ENCODE measurements at regions not wholly inside any gene's neighbourhood (a gene's known extent, or its start where the extent isn't known, plus 50 kb on each side); places are given as distances from the start of the nearest gene placed in this dataset.

DNA sequence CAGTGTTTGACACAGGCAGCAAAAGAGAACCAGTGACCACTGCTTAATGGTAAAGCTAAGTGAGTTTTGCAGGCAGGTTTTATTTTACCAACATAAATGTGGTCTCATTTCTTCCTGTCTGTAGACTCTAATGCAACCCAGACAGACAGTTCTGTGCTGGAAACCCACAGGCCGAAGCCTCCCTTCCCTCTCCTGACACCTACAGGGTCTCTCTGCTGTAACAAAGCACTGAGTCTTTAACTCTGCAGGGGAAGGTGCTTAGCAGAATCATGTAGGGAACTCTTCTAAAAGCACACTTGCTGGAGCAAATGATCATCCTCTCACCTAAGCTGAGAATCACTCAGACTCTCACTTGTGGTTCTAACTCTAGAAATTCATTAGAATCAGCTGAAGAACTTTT is 200.3 kb downstream of the KBTBD8 start:
- H4K8ac ChIP-seq (ENCODE audit: extremely low read depth, insufficient read depth, low read length): no peak overlapping the region
- H3K4me1 ChIP-seq (replicated peaks in 1 of 4; ENCODE audit: control insufficient read depth in 3 of 4, insufficient read depth in 4 of 4, low read length in 3 of 4): peaks cover 0 to 3% (median 2%) of the 10 kb centered on the region in 4 experiments; a peak in 2 of 7 replicates
- no peaks in the 10 kb centered on the region for H3K9me3 ChIP-seq (ENCODE audit: insufficient read depth in 2 of 2, low read depth in 1 of 2, low read length in 1 of 2)
- H2BK15ac ChIP-seq (ENCODE audit: low read length): no peak overlapping the region
- H2AK5ac ChIP-seq (ENCODE audit: low read depth, low read length): no peak overlapping the region
- FAIRE-seq (no peak), DNase-seq (ENCODE audit: low read depth in 1 of 2, low spot score in 2 of 2) (no peak)
- 81% methylated on average over 1 of the region's 1 CpG; no CpG with 5 or more reads in 1 of the 2 experiments for WGBS, 2 experiments (ENCODE audit: extremely low coverage in 1 of 2, insufficient coverage in 1 of 2, insufficient read length in 1 of 2, insufficient replicate concordance in 2 of 2, low coverage in 1 of 2, low lambda C conversion rate in 2 of 2, missing lambda C conversion rate in 1 of 2)
- H4K5ac ChIP-seq (ENCODE audit: insufficient read length, low read depth, low read length): no peak overlapping the region
- H2BK120ac ChIP-seq (replicated peaks; ENCODE audit: low read depth, low read length): no peak overlapping the region
- H3K23me2 ChIP-seq (ENCODE audit: low read depth, low read length): no peaks in the 10 kb centered on the region
- H3K79me1 ChIP-seq (ENCODE audit: low read depth, low read length): no peaks in the 10 kb centered on the region
- H3K56ac ChIP-seq (replicated peaks; ENCODE audit: insufficient read length, low read depth, low read length): no peak overlapping the region
- no peaks in the 10 kb centered on the region for H4K20me1 ChIP-seq (replicated peaks in 1 of 2; ENCODE audit: control insufficient read depth in 1 of 2, insufficient read depth in 2 of 2, low read length in 2 of 2)
- H3K18ac ChIP-seq (ENCODE audit: extremely low read depth, low read length): no peak overlapping the region
- H2AFZ ChIP-seq (ENCODE audit: low read length): no peak overlapping the region
- H3K4me3 ChIP-seq (ENCODE audit: extremely low read depth in 1 of 4, insufficient read depth in 2 of 4, low read depth in 3 of 4, low read length in 4 of 4): no peak overlapping the region
- H2BK12ac ChIP-seq (ENCODE audit: low read depth, low read length): no peak overlapping the region
- TF ChIP-seq POLR2AphosphoS5 (IDR thresholded peaks at IDR 0.05; ENCODE audit: low read depth, low read length): peak; percentile 41; the same call in 1 of the 2 replicates
- 0 out of 4 replicates have a peak, but pooled peaks of 1 of the 2 experiments have one; percentile 6 for TF ChIP-seq RAD21 (IDR thresholded peaks at IDR 0.05 in 1 of 2, conservative IDR thresholded peaks at IDR 0.05 in 1 of 2; ENCODE audit: low read depth in 2 of 2, low read length in 2 of 2)
- TF ChIP-seq, protein P1, sequence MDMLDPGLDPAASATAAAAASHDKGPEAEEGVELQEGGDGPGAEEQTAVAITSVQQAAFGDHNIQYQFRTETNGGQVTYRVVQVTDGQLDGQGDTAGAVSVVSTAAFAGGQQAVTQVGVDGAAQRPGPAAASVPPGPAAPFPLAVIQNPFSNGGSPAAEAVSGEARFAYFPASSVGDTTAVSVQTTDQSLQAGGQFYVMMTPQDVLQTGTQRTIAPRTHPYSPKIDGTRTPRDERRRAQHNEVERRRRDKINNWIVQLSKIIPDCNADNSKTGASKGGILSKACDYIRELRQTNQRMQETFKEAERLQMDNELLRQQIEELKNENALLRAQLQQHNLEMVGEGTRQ (IDR thresholded peaks at IDR 0.05; ENCODE audit: low read length): no peak
- H3K23ac ChIP-seq (ENCODE audit: insufficient read length): no peak overlapping the region
- no peak overlapping the region for H3K27ac ChIP-seq (ENCODE audit: low read depth, low read length)
- H3K4ac ChIP-seq (replicated peaks; ENCODE audit: insufficient read length, low read depth, low read length): no peak overlapping the region
- H3K79me2 ChIP-seq (ENCODE audit: control insufficient read depth in 1 of 2, insufficient read depth in 2 of 2, low read length in 2 of 2): no peaks in the 10 kb centered on the region
- H3K27me3 ChIP-seq (replicated peaks in 1 of 4; ENCODE audit: control insufficient read depth in 3 of 4, extremely low read depth in 1 of 4, insufficient read depth in 3 of 4, low read length in 3 of 4): no peaks in the 10 kb centered on the region; a peak in 1 of 7 replicates
- no peak overlapping the region for H4K91ac ChIP-seq (replicated peaks; ENCODE audit: insufficient read length, low read length)
- H3K4me2 ChIP-seq (ENCODE audit: insufficient read depth in 1 of 2, low read depth in 2 of 2, low read length in 2 of 2): 0 out of 4 replicates have a peak overlapping the region, but pooled peaks have one; percentile 8 to 24
- H3K9ac ChIP-seq (replicated peaks in 1 of 4; ENCODE audit: extremely low read depth in 1 of 4, low read depth in 3 of 4, low read length in 3 of 4): no peak overlapping the region
- no peak overlapping the region for H2BK20ac ChIP-seq (ENCODE audit: low read length)
- CTCF ChIA-PET (ENCODE audit: partially characterized antibody): interaction anchor here (0.5 to 1.5 kb wide), 9 partner anchors 30 to 591 kb away, joined by 3 to 5 read pairs (median 3); no protein-coding TSS in a partner anchor
- POLR2A ChIA-PET (ENCODE audit: partially characterized antibody): no interaction called here
- H3K36me3 ChIP-seq (ENCODE audit: control insufficient read depth in 2 of 4, insufficient read depth in 4 of 4, low read length in 3 of 4): no peaks in the 10 kb centered on the region
- H3K14ac ChIP-seq (ENCODE audit: insufficient read length): no peak overlapping the region
- no peak overlapping the region for H2BK5ac ChIP-seq (ENCODE audit: low read depth, low read length)

Measured in H1 (cell line).